Gastroesophageal sphincter (tissue), 3 donors: ENCODE measurements at regions not wholly inside any gene's neighbourhood (a gene's known extent, or its start where the extent isn't known, plus 50 kb on each side); places are given as distances from the start of the nearest gene placed in this dataset.

Experiments used
- CTCF ChIP-seq, 4 experiments: fragments of 200-600 bp in 2 of 4; fragments of 450-650 bp in 2 of 4; sonication (generic) in 1 of 4; IDR thresholded peaks; one replicate each; pipeline ENCODE4 v1.5.1; 2017 to 2019; ENCODE audit warnings: antibody characterized with exemption in 4 of 4, mild to moderate bottlenecking in 2 of 4, moderate library complexity in 2 of 4
- POLR2AphosphoS5 ChIP-seq: sonication (generic); formaldehyde crosslinking; IDR thresholded peaks from one replicate; pipeline ENCODE4 v1.6.1; 2017; ENCODE audit warnings: antibody characterized with exemption

- TF ChIP-seq CTCF (IDR thresholded peaks at IDR 0.05), result no peak
- TF ChIP-seq POLR2AphosphoS5, result no peak
These were observed 873.0 kb downstream of the OLFM4 start for GRCh38 chr13:53901593-53901992.
